22Rv1 (cell line): ENCODE measurements at regions not wholly inside any gene's neighbourhood (a gene's known extent, or its start where the extent isn't known, plus 50 kb on each side); places are given as distances from the start of the nearest gene placed in this dataset.

ENCODE experiments used
- CTCF ChIP-seq: fragments of 450-650 bp; IDR thresholded peaks from 2 replicates; pipeline ENCODE4 v1.5.1; 2017; ENCODE audit warnings: mild to moderate bottlenecking
- ZFX ChIP-seq: fragments of 450-650 bp; IDR thresholded peaks from 2 replicates; pipeline ENCODE4 v1.6.1; 2017; ENCODE audit warnings: antibody characterized with exemption, borderline replicate concordance

- TF ChIP-seq CTCF (no peak), ZFX (no peak)
These were observed 1279.8 kb downstream of the EPHA7 start for GRCh38 chr6:92139601-92140000.
